ENCODE measurements at regions not wholly inside any gene's neighbourhood (a gene's known extent, or its start where the extent isn't known, plus 50 kb on each side); places are given as distances from the start of the nearest gene placed in this dataset.

GRCh38 chr2:190794790-190795189 is 85.8 kb upstream of the GLS start:
- TF ChIP-seq, protein P1, sequence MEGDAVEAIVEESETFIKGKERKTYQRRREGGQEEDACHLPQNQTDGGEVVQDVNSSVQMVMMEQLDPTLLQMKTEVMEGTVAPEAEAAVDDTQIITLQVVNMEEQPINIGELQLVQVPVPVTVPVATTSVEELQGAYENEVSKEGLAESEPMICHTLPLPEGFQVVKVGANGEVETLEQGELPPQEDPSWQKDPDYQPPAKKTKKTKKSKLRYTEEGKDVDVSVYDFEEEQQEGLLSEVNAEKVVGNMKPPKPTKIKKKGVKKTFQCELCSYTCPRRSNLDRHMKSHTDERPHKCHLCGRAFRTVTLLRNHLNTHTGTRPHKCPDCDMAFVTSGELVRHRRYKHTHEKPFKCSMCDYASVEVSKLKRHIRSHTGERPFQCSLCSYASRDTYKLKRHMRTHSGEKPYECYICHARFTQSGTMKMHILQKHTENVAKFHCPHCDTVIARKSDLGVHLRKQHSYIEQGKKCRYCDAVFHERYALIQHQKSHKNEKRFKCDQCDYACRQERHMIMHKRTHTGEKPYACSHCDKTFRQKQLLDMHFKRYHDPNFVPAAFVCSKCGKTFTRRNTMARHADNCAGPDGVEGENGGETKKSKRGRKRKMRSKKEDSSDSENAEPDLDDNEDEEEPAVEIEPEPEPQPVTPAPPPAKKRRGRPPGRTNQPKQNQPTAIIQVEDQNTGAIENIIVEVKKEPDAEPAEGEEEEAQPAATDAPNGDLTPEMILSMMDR (IDR thresholded peaks at IDR 0.05), result no peak
- no peak for TF ChIP-seq POLR2A (IDR thresholded peaks at IDR 0.05)

Data from body of pancreas (tissue), 4 donors.